Activated gamma-delta T cell treated with anti-CD3 and anti-CD28 coated beads, Interleukin-2, amount 50 U/mL, for 16 hours (primary cell): ENCODE measurements at regions not wholly inside any gene's neighbourhood (a gene's known extent, or its start where the extent isn't known, plus 50 kb on each side); places are given as distances from the start of the nearest gene placed in this dataset.

Experiments
- DNase-seq: peaks from one replicate; pipeline ENCODE4 v3.0.0-alpha.2; 2020; ENCODE audit warnings: low read depth

DNA sequence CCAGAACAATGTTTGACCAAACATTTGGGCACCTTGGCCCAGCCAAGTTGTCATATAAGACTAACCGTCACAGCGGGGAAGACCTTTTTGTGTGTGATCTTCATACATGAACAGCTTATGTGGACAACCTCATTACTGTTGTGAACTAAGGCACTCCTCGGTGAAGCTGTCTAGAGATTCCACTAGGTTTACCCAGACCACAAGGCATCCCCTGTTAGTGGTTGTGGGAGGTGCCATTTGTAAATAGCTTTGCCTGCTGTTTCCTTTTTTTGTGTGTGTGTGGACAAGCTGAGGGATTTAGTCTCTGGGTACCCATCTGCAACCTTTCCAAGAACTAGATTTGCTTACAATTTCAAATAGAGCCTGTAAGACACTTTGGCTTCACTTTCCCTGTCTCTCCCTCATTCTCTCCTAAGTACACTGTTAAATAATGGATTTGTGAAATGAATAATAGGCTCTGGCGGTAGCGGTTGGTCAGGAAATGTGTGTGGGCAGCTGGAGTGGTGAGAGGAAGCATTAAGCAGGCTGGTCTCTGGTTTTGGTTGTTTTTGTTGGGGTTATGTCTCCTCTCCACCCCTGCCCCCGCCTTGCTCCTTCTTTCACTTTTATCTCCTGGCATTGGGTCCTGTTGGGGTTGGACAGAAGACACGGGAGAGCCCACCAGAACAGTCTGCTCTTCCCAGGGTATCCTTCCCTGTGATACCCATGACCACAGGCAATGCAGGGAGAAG is 727.6 kb downstream of the VRK1 start:
- no peak for DNase-seq

DNA sequence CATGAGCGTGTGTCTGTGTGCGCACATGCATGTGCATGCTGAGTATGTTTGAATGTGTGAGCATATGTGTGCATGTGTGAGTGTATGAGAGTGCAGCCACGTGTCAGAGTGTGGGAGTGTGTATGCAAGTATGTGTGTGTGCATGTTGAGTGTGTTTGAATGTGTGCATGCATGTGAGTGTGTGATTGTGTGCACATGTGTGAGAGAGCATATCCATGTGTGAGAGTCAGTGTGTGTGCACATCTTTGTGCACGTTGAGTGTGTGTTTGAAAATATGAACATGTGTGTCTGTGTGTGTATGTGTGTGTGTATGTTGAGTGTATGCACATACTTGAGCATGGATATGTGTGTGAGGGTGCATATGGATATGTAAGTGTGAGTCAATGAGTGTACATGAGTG is 730.8 kb downstream of the VRK1 start:
- no peak for DNase-seq

DNA sequence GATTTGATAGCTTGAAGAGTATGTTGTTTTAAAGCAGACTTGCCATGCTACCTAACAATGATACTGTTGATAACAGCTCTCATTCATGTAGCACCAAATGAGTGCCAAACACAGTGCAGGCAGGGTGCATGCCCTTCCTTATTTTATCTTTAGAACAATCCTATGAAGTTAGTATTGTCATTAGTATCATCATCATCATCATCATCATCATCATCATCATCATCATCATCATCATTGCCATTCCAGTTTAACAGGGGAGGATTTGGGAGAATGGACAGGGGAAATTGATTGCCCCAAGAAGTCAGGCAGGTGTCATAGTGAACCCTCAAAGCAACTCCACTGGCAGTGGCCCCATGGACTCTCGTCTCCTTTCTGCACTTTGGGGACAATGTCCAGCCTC is 734.9 kb downstream of the VRK1 start:
- no peak for DNase-seq

DNA sequence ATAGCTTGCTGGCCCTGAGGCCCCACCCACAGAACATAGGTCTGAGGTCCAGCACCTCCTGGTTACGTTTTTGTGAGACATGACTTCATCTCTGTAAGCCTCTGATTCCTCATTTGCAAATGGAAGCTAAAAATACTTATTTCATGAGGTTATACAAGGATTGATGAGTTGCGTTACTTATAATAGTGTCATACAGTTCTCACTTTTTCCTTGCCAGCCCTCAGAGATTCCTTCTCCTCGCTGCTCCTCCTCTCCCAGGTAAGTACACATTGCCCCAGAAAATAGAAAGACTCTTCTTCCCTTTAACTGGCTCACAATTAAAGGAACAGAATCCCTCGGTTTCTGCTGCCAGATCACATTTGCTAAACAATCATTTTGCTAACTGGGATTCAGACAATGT is 739.2 kb downstream of the VRK1 start:
- no peak for DNase-seq

DNA sequence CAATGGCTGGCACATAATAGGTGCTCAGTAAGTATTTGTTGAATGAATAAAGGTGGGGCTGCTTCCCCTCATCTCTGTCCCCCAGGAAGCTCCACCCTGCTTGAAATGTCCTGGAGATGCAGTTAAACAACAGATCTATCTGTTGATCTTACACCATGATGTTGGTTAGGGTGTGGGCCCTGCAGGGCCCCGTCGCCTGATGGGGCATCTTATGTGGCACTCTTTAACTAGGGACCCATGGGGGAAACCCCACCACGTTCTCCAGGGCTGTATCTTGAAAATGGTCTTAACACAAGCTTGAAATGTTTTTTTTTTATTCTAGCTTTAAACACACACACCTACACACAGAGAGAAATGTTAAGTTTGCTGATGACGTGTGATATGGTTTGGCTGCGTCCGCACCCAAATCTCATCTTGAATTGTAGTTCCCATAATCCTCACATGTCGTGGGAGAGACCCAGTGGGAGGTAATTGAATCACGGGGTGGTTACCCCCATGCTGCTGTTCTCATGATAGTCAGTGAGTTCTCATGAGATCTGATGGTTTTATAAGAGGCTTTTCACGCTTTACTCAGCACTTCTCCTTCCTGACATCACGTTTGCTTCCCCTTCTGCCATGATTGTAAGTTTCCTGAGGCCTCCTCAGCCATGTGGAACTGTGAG is 741.7 kb downstream of the VRK1 start:
- DNase-seq = no peak

DNA sequence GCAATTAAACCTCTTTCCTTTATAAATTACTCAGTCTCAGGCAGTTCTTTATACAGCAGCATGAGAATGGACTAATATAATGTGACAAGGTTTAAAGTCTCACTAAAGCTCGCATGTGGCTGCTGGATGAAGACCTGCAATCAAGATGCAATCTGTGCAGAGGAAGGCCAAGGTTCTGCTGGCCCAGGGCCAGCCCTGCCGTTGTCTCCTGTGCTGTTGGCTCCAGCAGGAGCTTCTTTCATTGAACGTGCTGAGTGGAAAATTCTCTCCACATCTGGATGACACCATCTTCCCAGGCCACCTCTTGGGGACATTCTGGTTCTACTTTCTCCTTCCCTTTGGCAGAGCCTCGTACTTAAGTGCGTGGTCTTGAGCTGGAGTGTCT is 742.2 kb downstream of the VRK1 start:
- no peak for DNase-seq

DNA sequence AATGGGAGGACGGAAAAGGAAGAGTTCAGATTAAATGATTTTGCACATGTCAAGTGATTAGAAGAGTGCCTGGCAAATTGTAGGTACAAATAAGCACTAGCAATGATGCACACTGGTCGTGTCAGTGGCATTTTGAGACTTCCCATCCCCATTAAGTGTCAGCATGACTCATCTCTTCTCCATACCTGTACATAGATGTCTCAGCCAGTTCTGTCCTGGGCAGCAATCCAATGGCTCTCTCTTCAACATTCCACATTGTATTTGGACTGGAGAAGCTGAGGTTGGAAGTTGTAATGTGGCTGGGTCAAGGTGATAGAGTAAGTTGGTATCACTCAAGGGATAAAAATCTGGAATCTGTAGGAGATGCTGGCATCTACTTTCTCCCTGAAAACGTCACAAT is 742.7 kb downstream of the VRK1 start:
- DNase-seq = no peak

DNA sequence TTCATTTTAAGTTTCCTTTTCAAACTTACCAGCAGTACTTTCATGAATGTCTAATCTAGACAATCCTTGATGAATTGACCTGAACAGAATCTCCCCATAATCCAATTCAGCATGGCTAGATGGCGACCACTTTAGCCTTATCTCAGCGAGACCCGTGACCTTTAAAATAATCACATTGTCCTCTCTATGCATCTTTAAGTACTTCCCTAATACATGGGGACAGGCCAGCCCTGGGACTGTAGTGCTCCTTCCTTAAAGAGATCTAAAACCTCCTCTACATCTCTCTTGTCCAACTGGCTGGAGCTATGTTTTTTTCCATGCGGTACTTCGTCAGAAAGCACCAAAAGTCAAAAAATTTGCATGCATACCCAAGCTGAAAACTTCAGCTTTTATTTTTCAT is 746.0 kb downstream of the VRK1 start:
- DNase-seq = no peak

DNA sequence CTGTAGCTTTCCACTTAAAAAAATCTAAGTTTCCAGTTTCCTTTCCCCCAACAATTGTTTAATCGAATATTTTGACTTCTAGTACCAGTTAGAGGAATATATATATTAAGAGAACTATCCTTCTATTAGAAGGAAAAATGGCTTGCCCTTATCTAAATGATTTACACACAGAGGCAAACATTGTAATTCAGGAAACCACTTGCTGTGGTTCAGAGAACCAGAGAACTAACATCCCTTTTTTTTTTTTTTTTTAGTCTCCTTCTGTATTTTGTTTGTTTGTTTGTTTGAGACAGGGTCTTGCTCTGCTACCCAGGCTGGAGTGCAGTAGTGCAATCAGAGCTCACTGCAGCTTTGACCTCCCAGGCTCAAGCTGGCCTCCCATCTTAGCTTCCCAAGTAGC is 746.6 kb downstream of the VRK1 start:
- DNase-seq = no peak

DNA sequence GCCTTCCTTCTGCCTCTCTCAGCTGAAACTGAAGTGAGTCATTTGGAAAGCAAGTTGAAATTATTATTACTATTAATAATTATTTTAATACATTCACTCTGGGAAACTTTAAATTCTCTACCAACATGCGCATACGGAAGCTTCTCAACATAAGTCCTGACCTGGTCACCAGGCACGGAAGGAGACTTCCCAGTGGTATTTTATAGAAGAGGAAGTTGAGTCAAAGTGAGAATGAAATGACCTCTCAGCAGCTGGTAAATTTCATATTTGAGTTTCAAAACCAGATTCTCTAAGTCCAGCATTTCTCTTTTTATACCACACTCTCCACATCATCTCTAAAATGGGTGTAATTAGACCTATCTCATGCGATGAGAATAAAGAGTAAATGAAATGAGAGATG is 747.4 kb downstream of the VRK1 start:
- no peak for DNase-seq

DNA sequence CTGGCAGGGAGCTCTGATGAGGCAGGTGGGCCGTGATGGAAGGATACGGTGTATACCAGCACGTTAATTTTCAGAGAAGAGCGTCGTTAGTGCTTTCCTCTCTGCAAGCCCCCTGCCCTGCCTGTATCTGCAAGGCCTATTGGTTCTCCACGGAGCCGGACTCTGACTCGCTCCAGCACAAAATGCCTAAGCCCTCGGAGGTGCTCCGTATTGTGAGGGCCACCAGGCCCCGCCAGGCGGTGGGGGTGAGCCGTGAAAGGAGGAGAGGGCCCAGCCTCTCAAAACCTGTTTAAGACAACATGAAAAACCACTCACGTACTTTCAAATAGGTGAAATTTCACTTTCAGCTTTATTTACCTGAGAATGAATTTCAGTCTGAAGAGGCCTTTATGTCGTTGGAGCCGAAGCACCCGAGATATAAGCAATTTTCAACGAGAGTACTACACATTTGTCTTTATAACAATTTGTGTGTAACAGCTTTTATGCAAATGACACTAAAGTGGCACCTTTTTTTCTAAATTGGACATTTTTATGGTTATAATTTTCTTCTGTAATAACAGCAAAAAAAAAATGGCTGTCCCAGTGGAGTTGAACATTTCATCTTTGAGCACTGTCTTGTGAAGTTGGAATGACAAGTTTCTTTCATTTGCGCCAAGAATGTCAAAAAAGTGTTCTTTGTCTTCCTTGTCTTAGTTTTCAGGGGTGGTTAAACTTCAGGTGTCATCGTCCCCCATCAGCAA is 749.5 kb downstream of the VRK1 start:
- DNase-seq = no peak

DNA sequence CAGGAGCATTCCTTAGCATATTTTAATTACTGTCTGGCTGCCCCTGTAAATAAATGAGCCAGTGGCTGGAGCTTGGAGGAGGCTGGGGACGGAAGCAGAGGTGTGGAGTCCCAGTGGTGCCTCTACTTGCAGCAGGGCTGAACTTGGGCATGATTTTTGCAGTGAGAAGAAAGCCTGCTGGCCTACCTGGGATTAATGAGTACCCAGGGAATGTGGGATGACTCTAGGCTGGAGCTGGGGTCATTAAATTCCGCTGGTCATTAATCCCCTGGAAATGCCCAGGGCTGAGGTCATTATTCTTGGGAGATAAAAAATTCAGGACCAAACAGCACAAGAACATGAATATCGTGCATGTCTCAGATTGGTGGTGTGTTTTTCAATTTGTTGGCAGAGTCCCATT is 753.3 kb downstream of the VRK1 start:
- no peak for DNase-seq

DNA sequence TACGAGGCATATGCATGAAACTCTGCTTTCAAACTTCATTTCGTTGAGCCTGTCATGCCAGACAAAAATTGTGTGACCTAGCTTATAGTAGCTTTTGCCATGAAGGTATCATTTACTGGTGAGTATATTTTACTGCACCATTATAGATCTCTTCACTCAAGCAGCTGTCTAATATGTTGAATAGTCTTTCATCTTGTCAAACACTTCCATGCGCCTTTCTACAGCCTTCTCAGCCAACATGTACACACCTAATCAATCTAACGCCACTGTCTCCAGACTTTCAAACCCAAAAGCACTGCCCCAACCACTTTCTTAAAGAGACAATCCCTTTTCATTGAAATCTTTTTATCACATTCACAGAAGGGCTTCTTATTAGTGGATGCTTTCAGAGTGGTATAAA is 757.4 kb downstream of the VRK1 start:
- no peak for DNase-seq

DNA sequence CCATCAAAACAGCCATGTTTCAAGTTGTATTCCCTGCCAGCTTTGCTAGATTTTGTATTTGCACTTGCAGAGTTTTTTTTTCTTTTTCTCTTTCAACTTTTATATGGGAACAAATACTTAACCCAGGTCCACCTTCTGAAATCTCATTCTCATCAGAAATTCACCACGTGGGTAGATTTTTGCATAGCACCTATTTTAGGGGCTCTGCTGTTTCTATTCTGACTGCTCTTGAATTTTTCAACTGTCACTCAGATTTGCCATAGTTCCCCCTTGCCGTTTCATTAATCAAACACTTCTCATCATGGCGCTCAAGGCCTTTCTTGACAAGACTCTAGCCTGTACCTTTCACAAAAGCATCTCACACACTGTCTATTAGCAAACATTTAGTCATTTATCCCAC is 767.2 kb downstream of the VRK1 start:
- no peak for DNase-seq

DNA sequence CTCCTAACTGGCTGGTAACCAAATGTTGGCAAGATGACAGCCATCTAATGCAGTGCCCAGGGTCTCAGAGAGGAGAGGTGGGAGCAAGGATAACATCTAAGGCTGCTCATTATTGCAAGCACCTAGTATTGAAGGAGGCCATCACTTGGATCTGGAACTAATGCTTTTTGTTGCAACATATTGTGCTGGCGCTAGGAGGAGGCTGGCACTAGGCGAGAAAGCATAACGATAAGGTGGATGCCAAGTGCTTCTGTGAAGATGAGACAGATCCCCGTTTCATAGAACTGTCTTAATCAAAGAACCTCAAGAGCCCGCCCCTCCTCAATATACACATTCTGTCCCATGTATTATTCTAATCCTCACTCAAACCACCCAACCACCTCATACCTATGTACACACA is 774.0 kb downstream of the VRK1 start:
- DNase-seq = no peak

DNA sequence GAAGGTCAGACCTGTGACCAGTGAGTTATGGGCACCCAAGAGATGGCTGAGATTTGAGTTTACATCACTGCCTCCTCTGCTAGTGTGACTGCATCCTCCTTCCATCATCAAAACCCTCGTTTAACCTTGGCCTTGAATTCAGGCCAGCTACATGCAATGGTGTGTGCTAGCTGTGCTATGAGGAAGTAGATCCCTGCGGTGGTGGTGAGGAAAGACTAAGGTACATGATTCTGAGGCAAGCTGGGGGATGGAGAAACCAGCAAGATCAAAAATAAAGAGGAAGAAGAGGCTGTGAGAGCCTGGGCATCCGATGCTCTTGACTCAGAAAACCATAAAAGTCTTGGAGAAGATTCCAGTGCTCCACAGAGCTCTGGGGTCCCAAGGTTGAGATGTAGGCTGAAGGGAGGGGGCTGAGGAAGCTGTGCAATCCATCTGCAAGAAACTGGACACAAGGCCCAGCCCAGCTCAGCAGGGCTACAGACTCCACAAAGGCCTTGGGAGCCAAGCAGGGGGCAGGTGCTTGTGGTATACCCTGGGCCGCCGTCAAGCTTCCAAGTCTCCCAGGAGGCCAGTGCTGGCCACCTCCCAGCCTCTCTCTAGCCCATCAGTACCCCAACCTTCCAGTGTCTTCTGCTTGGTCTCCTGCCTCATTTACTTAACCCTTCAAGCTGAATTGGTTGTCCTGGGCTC is 774.8 kb downstream of the VRK1 start:
- no peak for DNase-seq

DNA sequence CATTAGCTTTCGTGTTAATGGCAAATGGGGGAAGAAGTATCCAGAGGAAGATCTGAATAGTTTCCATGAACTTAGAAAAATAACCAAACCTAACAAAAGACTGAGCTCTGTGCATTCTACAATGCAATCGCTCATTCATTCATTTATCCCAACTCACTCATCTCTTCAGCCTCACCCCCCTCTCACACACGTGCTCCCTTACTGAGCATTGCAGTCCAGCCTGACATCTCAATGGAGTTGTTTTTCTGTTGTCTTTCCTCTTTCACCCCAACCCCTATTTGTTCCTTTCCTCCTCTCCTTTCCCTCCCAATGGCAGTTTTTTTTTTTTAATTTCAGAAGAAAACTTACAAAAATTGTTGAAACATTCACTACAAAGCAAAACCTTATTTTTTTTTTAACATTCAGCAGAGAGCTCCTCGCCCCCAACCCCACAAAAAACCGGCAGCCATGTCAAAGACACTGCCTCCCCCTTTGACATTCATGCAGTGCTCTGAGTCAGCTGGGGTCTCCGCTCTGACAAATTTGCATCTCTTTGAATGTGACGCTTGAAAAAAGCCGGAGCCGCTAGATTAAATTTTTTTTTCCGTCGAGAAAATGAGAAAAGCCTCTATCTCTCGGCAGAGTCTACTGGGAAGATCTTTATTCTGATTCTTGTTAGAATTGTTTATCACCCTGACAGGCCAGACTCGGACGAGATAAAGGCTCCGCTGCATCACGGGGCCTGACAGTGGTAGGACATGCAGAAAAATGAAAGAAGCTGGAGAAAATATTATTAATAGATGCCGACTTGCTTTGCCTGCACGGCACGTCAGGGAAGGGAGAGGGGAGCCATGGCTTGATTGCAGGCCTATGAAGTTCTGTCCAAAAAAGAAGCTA is 775.6 kb downstream of the VRK1 start:
- DNase-seq = no peak

DNA sequence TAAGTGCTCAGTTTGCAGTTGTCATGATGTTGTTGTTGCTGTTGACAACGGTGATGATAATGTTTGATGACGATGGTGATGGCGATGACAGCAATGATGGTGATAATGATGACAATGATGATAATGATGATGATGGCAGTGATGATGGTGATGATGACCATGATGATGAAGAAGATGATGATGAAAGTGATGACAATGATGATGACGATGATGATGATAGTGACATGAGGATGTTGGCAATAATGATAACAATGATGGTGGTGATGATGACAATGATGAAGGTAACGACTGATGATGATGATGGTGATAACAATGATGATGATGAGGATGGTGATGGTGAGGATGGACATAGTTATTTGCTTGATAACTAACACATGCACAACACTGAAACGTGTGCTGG is 778.5 kb downstream of the VRK1 start:
- DNase-seq = no peak

DNA sequence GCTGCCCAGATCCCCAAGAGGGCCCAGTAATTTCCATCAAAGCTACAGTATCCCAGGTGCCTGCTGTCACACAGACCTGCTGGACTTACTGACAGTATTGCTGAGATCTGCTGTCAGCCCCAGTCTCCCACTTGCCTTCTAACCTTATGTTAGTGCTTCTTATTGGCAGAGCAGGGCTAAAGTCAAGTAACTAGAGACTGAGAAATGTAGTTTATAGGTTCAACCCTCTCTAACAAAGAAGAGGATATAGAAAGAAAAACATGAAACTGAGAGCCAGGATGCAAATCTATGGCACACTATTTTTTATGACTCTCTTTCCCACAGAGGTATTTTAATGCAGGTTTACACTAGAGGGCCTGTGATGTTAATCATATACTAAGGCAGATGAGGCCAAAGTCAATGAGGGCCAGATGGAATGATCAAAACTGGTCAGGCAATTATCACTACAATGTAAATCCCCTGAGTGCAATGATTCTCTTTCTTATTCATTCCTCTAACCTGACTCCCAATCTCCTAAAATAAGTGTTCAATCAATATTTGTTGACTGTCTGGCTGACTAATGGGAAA is 781.9 kb downstream of the VRK1 start:
- DNase-seq = no peak

DNA sequence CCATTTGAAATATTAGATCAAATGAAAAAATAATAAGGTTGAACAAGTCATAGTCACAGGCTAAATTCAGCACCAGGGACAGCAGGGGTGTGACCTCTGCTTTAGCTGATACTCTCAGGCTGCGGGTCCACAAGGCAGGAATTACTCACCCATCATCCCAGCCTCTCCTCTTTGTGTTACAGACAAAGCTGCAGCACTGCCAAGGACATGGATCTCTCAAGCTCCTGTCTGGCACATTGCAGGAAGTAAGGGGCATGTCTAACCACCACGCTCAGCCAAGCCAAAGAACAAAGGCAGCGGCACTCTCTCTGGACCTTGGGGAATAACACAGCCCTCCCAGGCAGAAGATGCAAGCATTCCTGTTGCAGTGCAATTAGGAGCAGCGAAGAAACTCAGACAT is 783.8 kb downstream of the VRK1 start:
- DNase-seq = no peak

DNA sequence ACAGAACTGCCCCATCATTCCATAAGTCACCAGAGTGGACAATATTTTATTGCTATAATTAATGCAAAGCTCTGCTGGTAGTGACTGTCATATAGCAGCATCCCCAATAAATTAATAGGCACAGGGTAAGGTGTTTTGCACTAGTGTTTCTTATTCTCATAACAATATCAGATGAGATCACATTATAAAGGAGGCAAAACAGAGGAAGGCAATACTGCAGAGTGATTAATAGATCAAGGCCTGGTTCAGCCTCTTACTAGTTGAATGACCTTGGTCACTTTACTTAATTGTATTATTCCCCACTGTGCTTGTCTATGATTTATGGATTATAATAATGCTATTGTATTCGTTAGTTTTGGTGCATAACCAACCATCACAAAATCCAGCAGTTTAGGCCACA is 784.8 kb downstream of the VRK1 start:
- DNase-seq = no peak

DNA sequence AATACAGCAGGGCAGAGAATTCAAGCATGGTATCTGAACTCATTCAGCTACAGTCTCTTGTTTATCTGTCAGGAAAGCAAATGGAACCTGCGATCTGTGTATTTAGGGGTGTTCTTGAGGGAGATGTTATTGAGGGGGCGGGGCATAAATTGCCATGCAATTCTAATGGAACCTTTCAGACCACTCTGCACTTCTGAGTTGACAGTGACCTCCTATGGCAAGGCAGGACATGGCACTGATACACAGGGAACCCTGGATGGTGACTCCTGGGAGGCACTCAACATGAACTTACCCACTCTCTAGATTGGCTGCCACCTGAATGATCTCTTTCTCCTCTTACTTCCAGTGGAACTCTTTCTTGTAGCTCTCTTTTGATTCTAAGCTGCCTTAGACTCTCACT is 787.3 kb downstream of the VRK1 start:
- no peak for DNase-seq
